ENCODE measurements at regions not wholly inside any gene's neighbourhood (a gene's known extent, or its start where the extent isn't known, plus 50 kb on each side); places are given as distances from the start of the nearest gene placed in this dataset.
A peak's percentile ranks its signal among the peaks of the same experiment; 100 is the strongest.

DNA sequence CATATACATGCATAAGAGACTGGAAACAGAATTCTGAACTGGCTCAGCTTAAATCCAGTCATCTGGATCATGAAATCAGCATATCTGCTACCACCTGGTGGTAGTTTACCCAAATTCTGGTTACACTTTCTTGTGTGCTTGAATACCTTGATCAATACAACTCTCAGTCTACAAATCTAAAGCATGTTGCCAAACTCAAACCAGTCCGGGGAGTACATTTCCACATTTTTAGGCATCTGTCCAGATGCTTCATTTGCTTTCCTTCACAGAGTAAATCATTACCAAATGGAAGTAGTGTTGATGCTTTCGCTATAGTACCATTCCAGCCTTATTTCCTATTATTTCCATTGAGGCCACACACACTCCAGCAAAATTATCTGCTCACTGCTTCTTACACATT lies 126.4 kb downstream of the P2RY1 start:
- Histone ChIP-seq H3K36me3 (no peaks in the 10 kb centered on the region), H3K27me3 (no peaks in the 10 kb centered on the region), H3K9me3 (peaks cover 0 to 3% of the 10 kb centered on the region in 2 donors), H3K4me3 (no peak overlapping the region), H3K27ac (no peak overlapping the region), H3K4me1 (no peaks in the 10 kb centered on the region)
- intact Hi-C loops (cut with DNase I): no loop called here
- ATAC-seq: peak; percentile 64
- TF ChIP-seq, protein P1, sequence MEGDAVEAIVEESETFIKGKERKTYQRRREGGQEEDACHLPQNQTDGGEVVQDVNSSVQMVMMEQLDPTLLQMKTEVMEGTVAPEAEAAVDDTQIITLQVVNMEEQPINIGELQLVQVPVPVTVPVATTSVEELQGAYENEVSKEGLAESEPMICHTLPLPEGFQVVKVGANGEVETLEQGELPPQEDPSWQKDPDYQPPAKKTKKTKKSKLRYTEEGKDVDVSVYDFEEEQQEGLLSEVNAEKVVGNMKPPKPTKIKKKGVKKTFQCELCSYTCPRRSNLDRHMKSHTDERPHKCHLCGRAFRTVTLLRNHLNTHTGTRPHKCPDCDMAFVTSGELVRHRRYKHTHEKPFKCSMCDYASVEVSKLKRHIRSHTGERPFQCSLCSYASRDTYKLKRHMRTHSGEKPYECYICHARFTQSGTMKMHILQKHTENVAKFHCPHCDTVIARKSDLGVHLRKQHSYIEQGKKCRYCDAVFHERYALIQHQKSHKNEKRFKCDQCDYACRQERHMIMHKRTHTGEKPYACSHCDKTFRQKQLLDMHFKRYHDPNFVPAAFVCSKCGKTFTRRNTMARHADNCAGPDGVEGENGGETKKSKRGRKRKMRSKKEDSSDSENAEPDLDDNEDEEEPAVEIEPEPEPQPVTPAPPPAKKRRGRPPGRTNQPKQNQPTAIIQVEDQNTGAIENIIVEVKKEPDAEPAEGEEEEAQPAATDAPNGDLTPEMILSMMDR (IDR thresholded peaks at IDR 0.05): peak; percentile 31 to 40
- DNase-seq: peak in 2 of 4 donors; percentile 10 to 27

DNA sequence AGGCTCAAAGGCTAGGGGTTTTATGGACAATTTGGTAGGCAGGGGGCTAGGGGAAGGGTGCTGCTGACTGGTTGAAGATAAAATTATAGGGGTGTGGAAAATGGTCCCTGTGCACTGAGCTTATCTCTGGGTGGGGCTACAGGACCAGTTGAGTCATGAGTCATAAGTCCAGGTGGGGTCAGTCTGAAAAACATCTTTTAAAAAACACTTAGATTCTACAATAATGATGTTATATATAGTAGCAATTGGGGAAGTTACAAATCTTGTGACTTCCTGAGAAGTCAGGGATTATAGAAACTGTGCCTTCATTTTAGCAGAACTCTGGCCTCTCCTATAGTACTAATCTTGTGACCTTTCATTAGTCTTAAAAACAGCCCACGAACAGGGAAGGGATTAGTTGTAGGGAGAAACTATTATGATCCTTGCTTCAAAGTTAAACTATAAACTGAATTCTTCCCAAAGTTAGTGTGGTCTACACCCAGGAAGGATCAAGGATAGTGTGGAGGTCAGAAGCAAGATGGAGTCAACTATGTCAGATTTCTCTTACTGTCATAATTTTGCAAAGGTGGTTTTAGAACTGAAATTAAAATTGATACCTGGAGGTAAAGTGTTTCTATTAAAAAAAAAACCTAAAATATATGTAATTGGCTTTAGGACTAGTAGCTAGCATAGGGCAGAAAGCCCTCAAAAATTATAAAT lies 130.1 kb downstream of the P2RY1 start:
- Histone ChIP-seq H3K9me3 (peaks cover 0 to 7% of the 10 kb centered on the region in 2 donors), H3K27ac (no peak overlapping the region), H3K36me3 (no peaks in the 10 kb centered on the region), H3K27me3 (no peaks in the 10 kb centered on the region), H3K4me1 (no peaks in the 10 kb centered on the region), H3K4me3 (no peak overlapping the region)
- TF ChIP-seq, protein P1 (IDR thresholded peaks at IDR 0.05): no peak
- intact Hi-C loops (cut with DNase I): no loop called here
- ATAC-seq: no peak
- no peak for DNase-seq

DNA sequence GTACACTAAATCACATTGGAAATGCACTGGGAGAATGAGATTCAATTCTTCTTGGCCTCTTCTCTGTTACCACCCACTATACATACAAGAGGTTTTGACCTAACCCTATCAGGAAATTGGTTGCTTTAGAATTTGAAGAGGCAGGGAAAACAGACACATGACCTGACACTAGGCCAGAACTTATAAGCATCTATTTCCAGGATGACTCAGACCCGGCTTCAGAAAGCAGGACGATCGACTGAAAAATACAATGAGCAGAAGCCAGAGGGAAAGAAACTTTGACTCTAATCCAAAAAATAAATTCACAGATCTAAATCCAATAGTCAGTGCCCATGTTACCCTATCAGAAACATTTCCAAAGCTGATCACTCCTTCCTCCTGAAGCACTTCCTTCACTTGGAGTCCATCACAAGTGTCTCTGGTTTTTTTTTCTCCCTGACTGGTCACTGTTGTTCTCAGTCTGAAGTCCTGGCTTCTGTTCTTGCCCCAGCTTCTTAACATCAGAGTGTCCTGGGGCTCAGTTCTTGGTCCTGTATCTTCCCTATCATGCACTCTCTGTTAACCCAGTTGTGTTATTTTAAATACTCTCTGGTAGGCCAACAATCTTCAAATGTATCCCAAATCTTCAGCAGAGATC lies 133.6 kb downstream of the P2RY1 start:
- intact Hi-C loops (cut with DNase I): no loop called here
- TF ChIP-seq, protein P1 (IDR thresholded peaks at IDR 0.05): no peak

DNA sequence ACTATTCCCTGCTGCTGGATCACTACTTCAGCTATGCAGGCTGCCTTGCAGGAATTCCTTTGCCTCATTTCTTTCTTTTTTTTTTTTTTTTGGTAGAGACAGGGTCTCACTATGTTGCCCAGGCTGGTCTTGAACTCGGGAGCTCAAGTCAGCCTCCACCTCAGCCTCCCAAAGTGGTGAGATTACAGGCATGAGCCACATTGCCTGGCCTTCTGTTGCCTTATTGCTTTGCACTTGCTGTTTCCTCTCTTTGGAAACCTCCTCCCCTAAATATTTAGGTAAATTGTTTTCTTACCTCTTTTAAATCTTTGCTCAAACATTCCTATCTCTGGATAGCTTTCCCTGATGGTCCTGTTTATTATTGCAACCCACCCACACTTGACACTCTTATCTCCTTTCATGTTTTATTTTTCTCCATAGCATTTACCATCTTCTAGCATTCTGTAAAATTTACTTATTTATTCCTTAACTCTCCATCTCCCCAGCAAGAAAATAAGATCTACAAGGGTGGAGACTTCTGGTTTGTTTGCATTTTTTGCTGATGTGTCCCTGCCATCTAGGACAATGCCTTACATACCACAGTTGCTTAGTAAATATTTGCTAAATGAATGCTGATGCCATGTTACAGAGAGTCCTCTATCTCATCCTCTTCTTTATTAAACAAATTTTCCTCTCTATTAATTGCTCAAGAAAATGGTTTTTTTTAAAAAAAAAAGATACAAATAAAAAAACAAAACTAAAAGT lies 134.8 kb downstream of the P2RY1 start:
- intact Hi-C loops (cut with DNase I): no loop called here
- TF ChIP-seq, protein P1 (IDR thresholded peaks at IDR 0.05): no peak
- ATAC-seq: peak; percentile 38

More for the DNA sequence above, 133.6 kb downstream of the P2RY1 start:
- Histone ChIP-seq H3K27me3 (no peaks in the 10 kb centered on the region), H3K9me3 (peaks cover 0 to 7% of the 10 kb centered on the region in 2 donors), H3K4me1 (no peaks in the 10 kb centered on the region), H3K36me3 (no peaks in the 10 kb centered on the region), H3K4me3 (no peak overlapping the region), H3K27ac (no peak overlapping the region)
- DNase-seq: no peak
- ATAC-seq: no peak

DNA sequence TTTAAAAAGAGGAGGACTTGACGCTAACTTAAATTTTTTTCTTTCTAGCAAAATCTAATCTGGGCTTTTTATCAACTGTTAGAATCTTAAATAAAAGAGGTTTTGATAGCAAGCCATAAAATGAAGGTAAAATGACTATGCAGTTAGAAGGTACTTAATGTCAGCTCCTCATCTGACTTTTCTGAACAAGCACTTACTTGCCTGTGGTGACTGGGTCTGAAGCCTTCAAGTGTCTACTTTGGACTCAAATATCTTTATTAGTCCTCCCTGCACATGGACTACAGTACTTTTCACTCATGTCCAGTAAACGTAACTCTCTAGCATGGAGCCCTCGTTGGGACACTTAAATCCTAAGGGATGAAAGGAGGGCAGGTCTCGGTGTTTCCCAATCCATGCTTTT lies 135.9 kb downstream of the P2RY1 start:
- H3K27me3 ChIP-seq: no peaks in the 10 kb centered on the region
- TF ChIP-seq, protein P1 (IDR thresholded peaks at IDR 0.05): no peak
- H3K4me3 ChIP-seq: no peak overlapping the region
- no peak overlapping the region for H3K27ac ChIP-seq
- DNase-seq (no peak), ATAC-seq (peak; percentile 33)
- intact Hi-C loops (cut with DNase I): no loop called here
- peaks cover 0 to 7% of the 10 kb centered on the region in 2 donors for H3K9me3 ChIP-seq
- no peaks in the 10 kb centered on the region for H3K4me1 ChIP-seq
- H3K36me3 ChIP-seq: no peaks in the 10 kb centered on the region

More for the DNA sequence above, 134.8 kb downstream of the P2RY1 start:
- H3K9me3 ChIP-seq: peaks cover 0 to 7% of the 10 kb centered on the region in 2 donors
- H3K36me3 ChIP-seq: no peaks in the 10 kb centered on the region
- H3K27ac ChIP-seq: no peak overlapping the region
- no peak for DNase-seq
- H3K4me1 ChIP-seq: no peaks in the 10 kb centered on the region
- no peak overlapping the region for H3K4me3 ChIP-seq
- no peaks in the 10 kb centered on the region for H3K27me3 ChIP-seq

All from left lung (tissue), 4 donors.